ENCODE measurements at regions not wholly inside any gene's neighbourhood (a gene's known extent, or its start where the extent isn't known, plus 50 kb on each side); places are given as distances from the start of the nearest gene placed in this dataset.

DNA sequence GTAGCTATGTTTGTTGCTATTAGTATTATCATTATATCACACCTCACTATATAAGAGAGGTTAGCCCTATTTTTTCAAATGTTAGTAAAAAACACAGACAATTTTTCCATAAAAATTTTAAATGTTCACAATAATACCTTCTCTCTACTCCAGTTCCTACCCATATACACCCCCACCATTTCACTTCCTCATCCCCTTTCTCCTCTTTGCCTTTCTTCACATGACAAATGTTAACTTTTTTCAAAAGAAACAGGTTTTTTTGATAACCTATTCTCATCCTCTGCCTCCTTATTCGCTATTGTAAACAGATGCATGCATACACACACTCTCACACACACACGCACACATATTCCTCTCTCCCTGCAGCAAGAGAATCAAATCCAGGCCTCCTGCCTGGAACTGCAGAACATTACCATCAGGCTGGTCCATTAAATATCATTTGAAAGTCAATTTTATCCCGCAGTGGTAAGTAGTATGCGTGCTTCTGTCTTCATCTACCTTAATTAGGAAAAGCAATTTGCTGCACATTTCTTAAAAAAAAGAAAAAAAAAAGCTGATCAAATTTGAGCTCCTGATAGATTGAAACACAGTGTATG lies 55.5 kb downstream of the MID1IP1 start:
- TF ChIP-seq ZNF274 (IDR thresholded peaks at IDR 0.05; ENCODE audit: low read depth, low read length) = no peak

DNA sequence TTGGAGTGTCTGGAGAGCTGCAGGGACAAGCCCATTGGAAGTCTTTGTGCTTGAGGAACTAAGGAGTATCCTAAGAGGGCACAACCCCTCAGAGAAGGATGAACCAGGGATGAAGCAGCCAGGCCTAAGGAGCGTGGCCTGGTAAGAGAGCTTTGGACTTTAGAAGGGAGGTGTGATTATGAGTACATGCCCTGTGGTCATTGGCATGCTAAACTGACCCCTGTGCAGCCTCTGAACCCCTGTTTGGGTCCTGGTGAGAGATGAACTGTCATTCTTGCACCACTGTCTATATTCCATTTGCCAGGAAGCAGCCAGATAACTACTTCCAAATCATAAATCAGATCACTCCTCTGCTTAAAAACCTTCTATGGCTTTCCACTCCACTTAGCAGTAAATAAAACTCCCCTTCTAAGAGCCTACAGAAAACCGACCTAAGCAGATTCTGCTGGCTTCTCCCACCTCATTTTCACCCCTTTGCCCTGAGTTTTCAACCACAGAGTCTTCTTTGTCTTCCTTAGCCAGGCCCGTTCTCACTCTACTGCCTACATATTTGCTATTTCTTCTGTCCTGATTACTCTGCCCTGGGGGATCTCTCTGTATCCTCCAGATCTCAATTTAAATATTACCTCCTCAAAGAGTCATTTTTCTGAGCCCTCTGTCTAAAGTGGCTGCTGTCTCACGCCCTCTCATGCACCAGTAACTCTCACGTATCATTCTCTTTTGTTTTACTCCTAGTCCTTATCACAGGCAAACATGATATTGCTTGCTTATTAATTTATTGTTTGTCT lies 56.7 kb downstream of the MID1IP1 start:
- no peak for TF ChIP-seq ZNF274 (IDR thresholded peaks at IDR 0.05; ENCODE audit: low read depth, low read length)
- H3K4me3 ChIP-seq (ENCODE audit: low read length) = no peak overlapping the region

More for the DNA sequence above, 55.5 kb downstream of the MID1IP1 start:
- no peak overlapping the region for H3K4me3 ChIP-seq (ENCODE audit: low read length)

DNA sequence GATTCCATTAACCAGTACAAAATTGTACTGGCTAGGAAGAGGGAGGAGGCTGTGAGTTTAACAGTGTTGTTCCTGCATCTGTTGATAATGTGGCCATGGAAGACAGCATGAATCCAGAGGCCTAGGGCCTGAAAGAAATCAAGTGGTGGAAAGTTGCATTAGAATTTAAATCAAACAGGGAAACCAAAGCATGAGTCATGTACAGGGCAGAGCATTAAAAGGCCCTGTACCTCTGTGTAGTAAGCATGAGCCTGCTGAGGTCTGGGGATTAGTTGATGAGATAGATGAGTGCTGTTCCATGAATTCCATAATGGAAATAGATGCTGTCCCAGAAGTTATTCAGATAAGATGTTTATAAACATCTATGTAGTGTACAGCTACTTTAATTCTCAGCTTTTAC lies 58.3 kb downstream of the MID1IP1 start:
- no peak overlapping the region for H3K4me3 ChIP-seq (ENCODE audit: low read length)
- no peak for TF ChIP-seq ZNF274 (IDR thresholded peaks at IDR 0.05; ENCODE audit: low read depth, low read length)

DNA sequence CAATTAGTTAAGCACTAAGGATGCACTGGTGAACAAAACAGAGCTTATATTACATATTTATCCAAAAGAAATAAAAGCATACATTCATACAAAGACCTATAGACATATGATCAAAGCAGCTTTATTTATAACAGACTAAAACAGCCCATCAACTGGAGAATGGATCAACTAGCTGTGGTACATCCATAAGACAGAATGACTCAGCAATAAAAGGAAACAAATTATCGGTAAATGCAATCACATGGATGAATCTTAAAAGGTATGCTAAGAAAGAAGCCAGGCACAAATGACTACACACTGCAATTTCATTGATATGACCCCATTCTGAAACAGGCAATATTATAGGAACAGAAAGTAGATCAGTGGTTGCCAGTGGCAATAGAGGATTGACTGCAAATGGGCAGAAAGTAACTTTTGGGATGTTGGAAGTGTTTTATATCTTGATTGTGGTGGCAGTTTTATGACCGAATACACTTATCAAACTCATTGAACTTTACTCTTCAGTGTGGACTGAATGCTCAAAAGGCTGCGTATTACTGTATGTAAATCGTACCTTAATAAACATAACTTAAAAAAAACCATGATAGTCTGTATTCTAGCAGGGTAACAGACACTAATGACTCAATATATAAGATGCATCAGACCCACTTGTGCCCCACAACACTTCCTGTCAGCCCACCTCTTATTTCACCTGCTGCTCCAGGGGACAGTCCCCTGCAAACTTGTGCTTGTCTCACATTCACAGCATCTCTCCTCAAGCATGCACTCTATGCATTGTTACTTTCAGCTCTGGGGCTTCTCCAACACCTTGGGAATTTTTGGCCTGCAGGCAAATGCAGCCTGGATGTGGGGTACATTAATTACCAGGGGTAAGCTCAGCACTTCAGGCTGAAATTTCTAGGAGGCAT lies 59.1 kb downstream of the MID1IP1 start:
- TF ChIP-seq ZNF274 (IDR thresholded peaks at IDR 0.05; ENCODE audit: low read depth, low read length) = no peak

DNA sequence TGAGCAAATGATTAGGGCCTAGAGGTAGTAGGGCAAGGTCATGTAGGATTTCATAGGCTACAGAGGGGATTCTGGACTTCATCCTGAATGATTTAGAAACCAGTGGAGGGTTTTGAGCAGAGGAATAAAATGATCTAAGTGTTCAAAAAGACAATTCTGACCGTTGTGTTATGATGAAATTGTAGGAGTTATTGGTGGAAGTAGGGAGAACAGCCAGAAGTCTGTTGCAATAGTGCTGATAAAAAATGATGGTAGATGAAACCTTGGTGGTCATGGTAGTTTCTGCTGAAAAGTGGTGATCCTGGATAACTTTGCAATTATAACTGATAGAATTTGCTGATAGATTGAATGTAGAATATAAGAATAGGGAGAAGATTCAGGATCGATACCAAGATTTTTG lies 60.2 kb downstream of the MID1IP1 start:
- no peak for TF ChIP-seq ZNF274 (IDR thresholded peaks at IDR 0.05; ENCODE audit: low read depth, low read length)
- no peak overlapping the region for H3K4me3 ChIP-seq (ENCODE audit: low read length)

More for the DNA sequence above, 59.1 kb downstream of the MID1IP1 start:
- no peak overlapping the region for H3K4me3 ChIP-seq (ENCODE audit: low read length)

DNA sequence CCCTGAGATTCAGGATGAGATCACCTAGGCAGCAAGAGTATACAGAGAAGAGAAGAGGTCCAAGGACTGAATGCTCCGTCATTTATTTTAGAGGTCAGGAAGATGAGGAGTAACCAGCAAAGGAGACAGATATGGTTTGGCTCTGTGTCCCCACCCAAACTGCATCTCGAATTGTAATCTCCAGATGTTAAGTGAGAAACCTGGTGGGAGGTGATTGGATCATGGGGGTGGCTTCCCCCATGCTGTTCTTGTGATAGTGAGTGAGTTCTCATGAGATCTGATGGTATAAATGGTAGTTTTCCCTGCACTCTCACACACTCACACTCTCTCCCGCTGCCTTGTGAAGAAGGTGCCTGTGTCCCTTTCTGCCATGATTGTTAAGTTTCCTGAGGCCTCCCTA lies 60.8 kb downstream of the MID1IP1 start:
- TF ChIP-seq ZNF274 (IDR thresholded peaks at IDR 0.05; ENCODE audit: low read depth, low read length) = no peak

DNA sequence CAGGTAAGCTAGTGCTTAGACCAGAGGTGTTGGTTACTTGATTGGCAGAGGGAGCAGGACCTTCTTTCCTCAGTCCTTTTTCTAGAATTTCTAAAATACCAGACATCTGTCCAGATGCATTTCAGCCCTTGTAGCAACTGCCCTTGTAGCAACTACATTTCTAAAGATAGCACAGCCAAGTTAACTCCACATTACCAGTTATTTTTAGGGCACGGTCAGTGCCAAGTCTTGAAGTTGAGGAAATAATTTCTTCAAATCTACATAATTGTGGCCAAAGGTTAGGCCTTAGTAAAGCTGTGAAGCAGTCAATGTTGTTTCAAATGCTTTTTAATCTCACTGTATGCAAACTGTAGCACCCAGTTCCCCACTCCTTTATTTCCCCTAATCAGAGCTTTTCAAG lies 62.9 kb downstream of the MID1IP1 start:
- no peak overlapping the region for H3K4me3 ChIP-seq (ENCODE audit: low read length)
- TF ChIP-seq ZNF274 (IDR thresholded peaks at IDR 0.05; ENCODE audit: low read depth, low read length) = no peak

More for the DNA sequence above, 60.8 kb downstream of the MID1IP1 start:
- no peak overlapping the region for H3K4me3 ChIP-seq (ENCODE audit: low read length)

DNA sequence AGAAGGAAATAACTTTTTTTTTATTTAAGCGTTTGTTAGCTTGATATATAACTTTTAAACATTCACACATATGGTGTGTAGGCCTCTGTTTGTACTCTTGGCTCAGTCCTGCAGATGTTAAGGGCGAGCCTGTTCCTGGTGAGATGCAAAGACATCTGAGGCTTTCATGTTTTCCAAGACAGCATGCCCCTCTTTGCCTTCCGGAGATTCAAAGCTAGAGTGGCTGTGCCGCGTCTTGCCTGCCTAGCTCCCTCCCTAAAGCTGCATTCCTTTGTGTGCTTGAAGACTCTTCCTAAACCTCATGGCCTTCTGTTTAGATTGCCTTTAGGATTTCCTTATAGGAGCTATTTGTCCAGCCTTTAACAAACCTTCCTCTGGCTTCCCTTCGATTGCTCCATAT lies 67.1 kb downstream of the MID1IP1 start:
- no peak overlapping the region for H3K4me3 ChIP-seq (ENCODE audit: low read length)
- TF ChIP-seq ZNF274 (IDR thresholded peaks at IDR 0.05; ENCODE audit: low read depth, low read length) = no peak

DNA sequence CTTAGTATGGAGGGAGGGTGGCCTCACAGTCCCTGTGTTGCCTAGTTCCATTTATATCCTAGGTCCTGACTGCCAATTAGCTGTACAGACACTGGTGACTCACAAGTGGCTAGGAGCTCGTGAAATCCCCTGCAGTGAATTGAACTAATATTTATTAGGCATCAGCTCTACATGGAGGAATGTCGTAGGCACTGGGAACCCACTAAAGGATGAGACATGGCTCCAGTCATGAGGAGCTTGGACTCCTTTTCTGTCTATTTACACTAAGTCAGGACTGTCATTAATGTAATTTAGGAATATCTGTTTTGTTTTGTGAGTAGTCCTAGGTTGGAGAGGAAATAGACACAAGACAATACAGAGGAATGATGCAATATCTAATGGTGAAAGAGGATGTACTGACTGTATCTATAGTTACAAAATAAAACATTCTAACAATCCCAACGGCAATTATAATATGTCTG lies 67.7 kb downstream of the MID1IP1 start:
- H3K4me3 ChIP-seq (ENCODE audit: low read length) = no peak overlapping the region

DNA sequence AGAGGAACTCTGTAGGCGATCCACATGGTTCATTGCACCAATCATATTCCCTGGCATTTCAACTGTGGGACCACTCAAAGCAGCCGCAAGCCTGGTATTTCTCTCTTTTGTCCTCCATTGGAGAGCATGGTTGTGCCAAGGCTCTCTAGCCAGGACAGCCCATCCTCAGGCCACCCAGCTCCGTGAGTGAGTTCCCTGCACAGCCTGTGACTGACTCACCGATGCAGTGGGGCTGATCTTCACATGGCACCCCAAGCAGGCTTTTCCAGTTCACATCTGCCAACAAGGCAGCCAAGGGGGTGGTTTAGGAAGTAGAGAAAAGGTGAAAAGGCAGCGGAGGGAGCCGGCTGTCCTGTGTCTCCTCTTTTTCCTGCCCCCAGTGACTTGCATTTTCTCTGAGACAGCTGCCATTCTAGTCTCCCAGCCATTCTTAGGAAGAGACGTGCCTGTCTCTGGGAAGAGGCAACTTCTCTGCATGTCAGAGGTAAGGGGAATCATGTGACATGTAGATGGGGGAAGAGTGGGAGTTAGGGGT lies 69.2 kb downstream of the MID1IP1 start:
- TF ChIP-seq ZNF274 (IDR thresholded peaks at IDR 0.05; ENCODE audit: low read depth, low read length) = no peak
- no peak overlapping the region for H3K4me3 ChIP-seq (ENCODE audit: low read length)

More for the DNA sequence above, 67.7 kb downstream of the MID1IP1 start:
- no peak for TF ChIP-seq ZNF274 (IDR thresholded peaks at IDR 0.05; ENCODE audit: low read depth, low read length)

DNA sequence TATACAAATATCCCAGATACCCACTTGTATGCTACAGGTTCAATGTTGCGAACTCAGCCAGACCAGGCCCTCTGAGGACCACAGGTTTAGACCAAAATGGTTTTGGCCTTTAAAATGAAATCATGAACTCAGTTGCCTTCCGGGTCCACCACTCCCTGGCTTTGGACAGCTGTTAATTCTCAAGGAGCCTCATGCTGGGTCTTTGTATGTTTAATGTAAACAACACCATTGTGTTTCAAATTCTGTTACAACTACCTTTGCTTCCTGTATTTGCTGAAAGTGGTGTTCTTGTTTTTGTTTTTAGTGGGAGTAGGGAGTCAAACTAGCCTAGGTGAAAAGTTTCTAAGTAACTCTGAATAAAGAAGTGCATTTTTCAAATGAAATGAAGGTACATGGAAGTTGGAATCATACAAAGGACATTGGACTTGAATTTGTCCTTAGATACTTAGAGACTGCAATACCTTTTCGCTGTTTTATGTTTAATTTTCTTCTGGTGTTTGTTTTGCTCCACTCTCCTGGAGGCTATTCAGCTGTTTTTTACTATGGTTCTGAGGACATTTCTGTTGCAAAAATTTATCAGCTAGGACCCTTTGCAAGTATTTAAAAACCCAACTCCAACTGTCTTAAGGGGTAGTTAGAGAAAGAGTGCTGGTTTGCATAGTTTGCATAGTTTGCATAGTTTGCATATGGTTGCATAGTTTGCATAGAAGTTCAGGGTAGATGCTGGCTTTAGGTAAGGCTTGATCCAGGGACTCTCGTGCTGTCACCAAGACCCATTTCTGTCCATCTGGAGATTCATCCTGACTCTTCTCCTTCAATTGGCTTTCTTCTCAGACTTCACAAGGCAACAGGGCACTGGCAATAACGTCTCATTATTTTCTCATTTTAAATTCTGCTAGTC lies 70.1 kb downstream of the MID1IP1 start:
- no peak for TF ChIP-seq ZNF274 (IDR thresholded peaks at IDR 0.05; ENCODE audit: low read depth, low read length)
- no peak overlapping the region for H3K4me3 ChIP-seq (ENCODE audit: low read length)

DNA sequence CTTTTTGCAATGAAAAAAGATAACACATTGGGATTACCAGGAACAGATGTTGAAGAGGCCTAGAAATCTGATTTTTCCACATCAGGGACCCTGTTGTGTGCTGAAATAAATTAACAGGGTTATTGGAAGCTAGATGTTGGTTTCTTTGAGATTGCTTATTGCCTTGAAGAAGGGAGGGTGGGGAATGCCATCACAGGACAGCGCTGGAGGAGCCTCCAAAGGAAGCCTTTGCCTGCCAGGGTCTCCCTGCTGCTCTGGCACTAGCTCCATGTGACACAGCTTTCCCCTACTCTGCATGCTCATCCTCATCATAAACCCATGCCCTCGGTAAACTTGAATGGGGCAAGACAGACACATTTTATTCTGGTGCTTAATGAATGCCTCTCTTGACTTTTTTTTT lies 76.1 kb downstream of the MID1IP1 start:
- no peak for TF ChIP-seq ZNF274 (IDR thresholded peaks at IDR 0.05; ENCODE audit: low read depth, low read length)
- no peak overlapping the region for H3K4me3 ChIP-seq (ENCODE audit: low read length)

DNA sequence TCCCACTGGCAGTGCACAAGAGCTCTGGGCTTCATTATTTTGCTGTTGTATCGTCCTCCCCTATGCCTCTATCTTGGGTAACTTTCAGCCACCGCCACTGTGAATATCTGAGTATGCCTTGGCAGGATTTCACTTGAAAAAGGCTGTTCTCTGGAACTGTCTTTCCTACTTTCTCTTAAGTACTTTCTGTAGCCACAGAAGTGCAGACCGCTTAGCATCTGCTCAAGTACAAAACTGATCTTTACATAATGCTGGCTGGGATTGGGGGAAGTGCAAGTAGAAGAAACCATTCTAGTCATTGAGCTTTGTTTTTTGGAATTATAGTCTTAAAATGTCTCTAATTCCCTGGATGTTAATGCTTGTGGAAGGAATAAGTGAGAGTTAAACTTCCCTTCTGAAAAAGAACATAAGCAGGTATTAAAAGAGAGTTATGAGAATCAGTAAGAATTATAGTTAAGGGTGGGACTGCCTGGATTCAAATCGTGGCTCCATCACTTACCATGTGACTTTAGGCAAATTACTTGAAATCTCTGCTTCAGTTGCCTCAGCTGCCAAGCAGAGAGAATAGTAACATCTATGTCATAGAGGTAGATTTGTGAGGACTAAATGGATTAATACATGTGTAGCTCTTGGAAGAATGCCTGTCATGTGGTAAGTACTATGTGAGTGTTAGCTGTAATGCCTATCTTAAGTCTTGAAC lies 77.5 kb downstream of the MID1IP1 start:
- no peak overlapping the region for H3K4me3 ChIP-seq (ENCODE audit: low read length)
- TF ChIP-seq ZNF274 (IDR thresholded peaks at IDR 0.05; ENCODE audit: low read depth, low read length) = no peak
